OCI-LY7 (cell line): ENCODE measurements at regions not wholly inside any gene's neighbourhood (a gene's known extent, or its start where the extent isn't known, plus 50 kb on each side); places are given as distances from the start of the nearest gene placed in this dataset.

Source experiments
- CTCF ChIP-seq: fragments of 200-600 bp; sonication (generic); conservative IDR thresholded peaks from 2 replicates; pipeline ENCODE4 v1.5.1; 2014; ENCODE audit warnings: mild to moderate bottlenecking, antibody characterized with exemption, low read length, moderate library complexity, mixed read lengths
- EZH2phosphoT487 ChIP-seq: fragments of 200-600 bp; sonication (generic); IDR thresholded peaks from 2 replicates; pipeline ENCODE4 v1.6.1; 2018; ENCODE audit warnings: low read depth, borderline replicate concordance, mild to moderate bottlenecking, mixed run types, antibody characterized with exemption, low read length, moderate library complexity, mixed read lengths

DNA sequence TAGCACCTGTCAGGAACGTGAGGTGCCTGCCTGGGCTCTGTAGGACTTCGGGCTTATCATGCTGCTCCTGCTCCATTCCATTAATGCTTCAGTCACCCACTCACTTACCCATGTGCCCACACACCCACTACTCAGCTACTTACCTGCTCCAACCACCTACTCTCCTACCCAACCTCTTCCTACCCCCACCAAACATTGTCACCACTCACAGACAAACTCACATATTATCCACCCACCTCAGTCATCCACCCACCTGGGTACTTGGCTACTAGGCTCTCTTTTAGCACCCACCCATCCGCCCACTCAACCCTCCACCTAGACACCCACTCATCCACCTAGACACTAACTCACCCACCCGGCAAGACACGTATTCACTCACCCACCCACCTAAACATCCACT is 724.7 kb upstream of the RAB6C start:
- no peak for TF ChIP-seq CTCF
- TF ChIP-seq EZH2phosphoT487: no peak
